Embryonic facial prominence (tissue), 1 donor: ENCODE measurements at regions not wholly inside any gene's neighbourhood (a gene's known extent, or its start where the extent isn't known, plus 50 kb on each side); places are given as distances from the start of the nearest gene placed in this dataset.
"Not testable (repeated sequence)": the region's sequence is repeated elsewhere in the genome, so short reads cannot be mapped to it uniquely, and the experiment has no call there.

Source experiments
- DNase-seq: peaks from one replicate; pipeline ENCODE4 v3.0.0-alpha.2; 2016; ENCODE audit errors: extremely low spot score

GRCh38 chr15:93362203-93362602 lies 273.2 kb upstream of the RGMA start:
- DNase-seq, result no peak

GRCh38 chr15:93361703-93362102 lies 272.7 kb upstream of the RGMA start:
- no peak for DNase-seq

- no peak for DNase-seq
These were observed 272.0 kb upstream of the RGMA start for GRCh38 chr15:93360976-93361375.

DNA sequence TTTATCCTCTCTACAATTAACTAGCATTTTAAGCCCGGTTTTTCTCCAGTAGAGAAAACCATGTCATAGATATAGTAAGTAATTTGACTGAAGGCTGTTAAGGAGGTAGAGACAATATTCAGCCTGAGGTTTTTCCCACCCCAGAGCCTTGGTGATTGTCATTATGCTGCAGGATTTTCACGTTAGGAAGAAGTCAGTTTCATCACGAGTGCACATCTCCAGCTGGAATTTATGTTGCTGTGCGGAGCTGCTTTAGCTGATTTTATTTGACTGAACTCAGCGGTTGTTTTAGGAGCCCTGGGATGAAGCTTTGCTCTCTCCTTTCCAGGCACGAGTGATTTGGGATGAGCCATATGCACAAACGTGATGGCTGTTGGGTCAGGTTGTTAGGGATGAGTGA lies 271.3 kb upstream of the RGMA start:
- DNase-seq, result no peak

DNA sequence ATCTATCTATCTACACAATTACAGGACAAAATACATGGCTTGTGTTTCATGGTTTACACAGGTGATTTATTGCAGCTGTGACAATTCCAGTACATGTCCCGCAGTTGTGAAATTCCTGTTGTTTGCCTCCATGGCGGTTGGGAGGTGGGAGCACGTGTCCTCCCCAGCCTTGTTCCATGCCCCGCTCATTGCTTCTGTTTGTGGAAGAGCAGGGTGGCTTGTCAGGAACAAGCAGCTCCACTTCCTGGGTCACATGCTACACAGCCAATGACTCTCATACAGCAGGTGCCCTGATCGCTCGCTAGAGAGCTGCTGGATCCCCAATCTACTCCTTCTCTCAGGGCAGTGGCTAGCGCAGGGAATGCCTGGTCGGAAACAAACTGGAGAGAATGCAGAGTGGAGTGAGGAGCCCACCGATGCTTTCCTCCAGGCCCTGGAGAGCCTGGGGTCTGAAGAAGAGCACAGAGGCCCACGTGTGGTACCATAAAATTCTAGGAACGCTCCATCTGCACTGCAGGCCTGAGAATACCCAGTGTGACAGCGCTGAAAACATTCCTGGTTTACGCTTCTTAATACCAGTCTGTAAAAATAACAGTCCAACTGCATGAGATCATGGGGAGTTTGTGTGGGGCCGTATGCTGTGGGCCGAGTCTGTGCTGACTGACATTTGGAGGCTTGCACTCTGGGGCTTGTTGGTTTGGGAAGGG lies 270.6 kb upstream of the RGMA start:
- no peak for DNase-seq

GRCh38 chr15:93359060-93359408 lies 270.0 kb upstream of the RGMA start:
- no peak for DNase-seq

GRCh38 chr15:93358166-93359059 lies 269.4 kb upstream of the RGMA start:
- DNase-seq, result no peak

DNA sequence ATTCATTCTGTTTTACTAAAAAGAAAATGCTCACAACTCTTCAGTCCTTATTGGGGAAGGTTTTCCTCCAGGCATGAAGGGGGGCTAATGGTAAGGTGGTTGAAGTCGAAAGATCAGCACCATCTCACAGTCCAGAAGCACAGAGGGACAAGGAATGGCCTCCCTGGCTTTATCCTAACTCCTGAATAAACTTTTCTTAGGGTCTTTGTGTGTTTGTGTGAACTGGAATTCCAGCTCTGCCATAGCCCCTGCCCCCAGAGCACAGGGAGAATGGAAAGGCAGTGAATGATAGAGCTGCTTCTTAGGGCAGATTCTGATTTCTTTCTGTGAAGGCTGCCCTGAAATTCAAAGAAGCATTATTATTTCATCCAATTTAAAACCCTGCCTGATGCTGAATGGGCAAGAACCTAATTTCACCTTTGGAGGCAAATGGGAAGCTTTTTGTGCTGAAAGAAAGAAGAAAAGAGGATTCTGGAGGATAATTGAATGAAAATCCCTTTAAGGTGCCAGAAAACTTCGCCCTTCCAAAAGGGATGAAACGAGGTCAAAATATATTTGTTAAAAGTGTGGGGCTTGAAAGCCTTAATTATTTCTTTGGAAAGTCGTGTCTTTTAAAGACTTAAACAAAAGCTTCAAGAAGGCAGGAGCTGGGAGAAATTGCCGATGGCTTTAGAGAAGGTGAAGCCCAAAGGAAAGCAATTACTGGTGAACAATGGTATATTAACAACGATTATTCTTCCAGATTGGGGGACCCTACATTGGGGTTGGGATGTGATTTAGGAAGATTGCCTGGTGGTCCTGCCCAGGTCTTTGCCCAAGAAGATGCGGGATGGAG lies 259.9 kb upstream of the RGMA start:
- no peak for DNase-seq

DNA sequence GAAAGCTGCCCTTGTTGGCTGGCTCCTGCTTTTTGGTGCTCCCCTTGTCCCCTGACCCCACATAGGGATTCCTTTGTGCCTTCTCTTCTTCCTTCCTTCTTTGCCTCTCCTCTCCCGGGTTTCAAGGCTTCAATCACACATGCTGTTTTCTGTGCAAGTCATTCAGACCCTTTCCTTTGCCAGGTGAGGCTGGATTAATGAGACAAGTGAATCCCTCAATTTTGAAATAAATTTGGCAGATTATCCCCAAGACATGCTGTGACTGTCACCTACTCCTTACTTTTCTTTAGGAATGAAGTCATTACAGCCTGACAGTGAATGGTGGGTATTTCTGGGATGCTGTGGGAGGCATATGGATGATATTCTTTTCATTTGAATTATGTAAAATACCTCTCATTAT lies 259.0 kb upstream of the RGMA start:
- no peak for DNase-seq

DNA sequence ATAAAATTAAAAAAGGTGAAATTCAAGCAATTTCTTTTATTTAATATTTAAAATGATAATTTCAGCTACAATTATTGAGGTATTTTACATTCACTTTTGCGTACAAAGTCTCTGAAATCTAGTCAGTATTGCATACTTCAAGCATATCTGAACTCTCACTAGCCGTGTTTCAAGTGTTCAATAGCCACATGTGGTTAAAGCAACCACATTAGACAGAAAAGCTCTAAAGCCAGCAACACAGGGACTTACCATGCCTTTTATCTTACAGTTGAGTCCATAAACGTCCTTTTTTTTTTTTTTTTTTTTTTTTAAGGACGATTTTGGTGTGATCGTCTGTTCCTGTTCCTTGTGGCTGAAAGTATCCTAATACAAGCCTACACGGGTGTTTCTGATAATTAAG lies 257.0 kb upstream of the RGMA start:
- no peak for DNase-seq

GRCh38 chr15:93343402-93343801 lies 254.4 kb upstream of the RGMA start:
- DNase-seq, result not testable (repeated sequence)

DNA sequence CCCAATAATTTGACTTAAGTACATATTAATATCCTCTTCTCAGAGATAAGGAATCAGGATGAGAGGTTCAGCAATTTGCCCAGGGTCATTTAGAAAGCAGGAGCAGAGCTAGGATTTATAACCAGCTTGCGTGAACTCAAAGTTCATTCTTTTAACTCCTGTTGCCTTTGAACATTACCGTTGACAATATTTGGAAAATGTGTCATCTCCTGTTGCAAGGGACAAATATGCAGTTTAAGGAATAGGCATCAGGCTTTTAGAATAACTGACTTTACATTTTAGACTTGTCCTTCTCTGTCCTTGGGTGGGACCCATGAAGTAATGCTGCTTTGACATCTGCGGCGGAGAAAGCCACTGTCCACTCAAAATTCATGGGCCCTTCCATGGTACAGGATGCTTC lies 252.2 kb upstream of the RGMA start:
- DNase-seq, result no peak

- DNase-seq, result no peak
These were observed 251.4 kb upstream of the RGMA start for GRCh38 chr15:93340406-93340805.

GRCh38 chr15:93333796-93334195 lies 244.8 kb upstream of the RGMA start:
- no peak for DNase-seq

DNA sequence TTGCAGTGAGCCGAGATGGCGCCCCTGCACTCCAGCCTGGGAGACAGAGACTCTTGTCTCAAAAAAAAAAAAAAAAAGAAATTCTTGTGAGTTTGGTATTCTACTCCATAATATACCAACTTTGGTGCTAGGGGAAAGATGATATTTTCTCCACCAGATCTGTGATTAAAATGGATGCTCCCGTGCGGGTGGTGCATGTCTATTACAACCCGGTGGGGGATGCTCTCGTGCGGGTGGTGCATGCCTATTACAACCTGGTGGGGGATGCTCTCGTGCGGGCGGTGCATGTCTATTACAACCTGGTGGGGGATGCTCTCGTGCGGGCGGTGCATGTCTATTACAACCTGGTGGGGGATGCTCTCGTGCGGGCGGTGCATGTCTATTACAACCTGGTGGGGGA lies 244.1 kb upstream of the RGMA start:
- DNase-seq, result not testable (repeated sequence)

DNA sequence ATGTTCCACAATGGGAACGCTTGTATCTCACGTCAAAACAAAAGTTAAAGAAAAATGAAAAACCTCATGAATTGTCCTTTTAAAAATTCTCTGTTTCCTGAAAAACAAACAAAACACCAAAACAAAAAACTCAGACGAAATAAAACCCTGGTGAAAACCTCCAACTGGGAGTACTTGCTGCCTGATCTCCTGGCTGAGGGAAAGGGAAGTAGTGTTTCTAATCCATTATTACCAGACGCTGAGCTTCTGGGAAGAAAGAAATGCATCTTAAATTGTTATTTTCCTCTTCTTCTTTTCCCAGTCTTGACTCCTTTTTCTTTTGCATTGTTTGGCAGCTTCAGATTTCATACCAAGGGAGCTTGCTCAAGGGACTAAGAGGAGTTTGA lies 243.2 kb upstream of the RGMA start:
- no peak for DNase-seq

DNA sequence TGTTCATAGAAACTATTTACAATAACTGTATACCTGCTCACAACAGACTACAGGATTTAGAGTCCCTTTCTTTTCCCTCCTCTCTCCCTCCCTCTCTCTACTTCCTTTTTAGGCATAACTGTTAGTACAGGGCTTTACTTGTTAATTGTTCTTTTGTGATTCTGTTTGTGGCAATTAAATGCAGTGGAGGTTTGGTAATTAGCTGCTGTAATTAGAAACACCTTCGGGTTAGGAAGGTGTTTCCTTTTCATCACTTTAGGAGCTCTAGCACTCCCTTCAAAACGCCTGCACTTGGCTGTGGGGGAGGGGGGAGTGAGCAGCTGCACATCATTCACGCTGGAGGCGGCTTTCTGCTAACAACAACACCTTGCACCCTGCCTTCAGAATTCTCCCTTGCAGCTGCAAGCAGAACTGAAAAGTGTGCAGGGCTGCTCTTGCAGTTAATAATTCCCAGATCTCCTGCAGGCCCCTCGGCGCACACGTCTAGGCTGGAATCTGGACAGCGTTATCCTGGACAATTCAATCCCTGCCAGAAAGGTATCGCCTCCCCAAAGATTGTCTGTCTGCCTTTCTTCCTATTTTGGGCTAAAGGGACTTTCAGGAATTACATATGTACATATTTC lies 242.6 kb upstream of the RGMA start:
- no peak for DNase-seq

- DNase-seq, result no peak
These were observed 242.0 kb upstream of the RGMA start for GRCh38 chr15:93330912-93331544.

DNA sequence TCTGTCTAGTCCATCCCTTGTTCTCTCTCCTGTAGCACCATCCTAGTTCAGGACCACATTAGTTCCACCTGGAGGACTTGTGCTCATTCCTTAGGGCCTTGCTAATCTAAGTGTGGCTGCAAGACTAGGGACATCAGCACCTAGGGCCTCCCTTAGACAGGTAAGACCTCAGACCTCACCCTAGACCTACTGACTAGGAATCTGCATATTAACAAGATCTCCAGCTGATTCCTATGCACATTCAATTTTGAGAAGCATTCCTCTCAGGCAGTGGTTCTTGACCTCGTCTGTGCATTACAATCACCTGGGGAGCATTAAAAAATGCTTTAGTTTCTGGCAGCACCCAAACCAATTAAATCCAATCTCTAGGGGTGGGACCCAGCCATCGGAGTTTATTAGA lies 238.4 kb upstream of the RGMA start:
- DNase-seq, result no peak

- no peak for DNase-seq
These were observed 235.4 kb upstream of the RGMA start for GRCh38 chr15:93324186-93324975.

GRCh38 chr15:93321881-93322282 lies 232.9 kb upstream of the RGMA start:
- no peak for DNase-seq
